ENCODE measurements at regions not wholly inside any gene's neighbourhood (a gene's known extent, or its start where the extent isn't known, plus 50 kb on each side); places are given as distances from the start of the nearest gene placed in this dataset.

DNA sequence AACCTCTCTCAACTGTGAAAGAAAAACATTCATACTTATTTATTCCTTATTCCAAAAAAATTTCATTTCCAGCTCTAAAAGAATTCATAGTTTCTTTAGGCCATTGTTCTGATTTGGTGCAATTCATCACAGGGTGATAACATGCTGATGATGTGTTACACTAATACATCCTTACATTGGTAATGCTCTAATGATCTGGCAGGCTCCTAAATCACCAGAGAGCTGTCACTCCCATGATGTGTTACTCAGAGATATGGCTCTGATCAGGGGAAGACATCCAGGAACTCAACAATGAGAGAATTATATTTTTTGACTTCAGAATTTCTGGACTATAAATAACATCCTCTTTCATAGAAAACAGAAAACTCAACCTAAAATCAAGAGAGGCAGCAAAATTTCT is 209.3 kb downstream of the CHD9NB start:
- CTCF ChIA-PET: no interaction called here
- TF ChIP-seq, protein P1, sequence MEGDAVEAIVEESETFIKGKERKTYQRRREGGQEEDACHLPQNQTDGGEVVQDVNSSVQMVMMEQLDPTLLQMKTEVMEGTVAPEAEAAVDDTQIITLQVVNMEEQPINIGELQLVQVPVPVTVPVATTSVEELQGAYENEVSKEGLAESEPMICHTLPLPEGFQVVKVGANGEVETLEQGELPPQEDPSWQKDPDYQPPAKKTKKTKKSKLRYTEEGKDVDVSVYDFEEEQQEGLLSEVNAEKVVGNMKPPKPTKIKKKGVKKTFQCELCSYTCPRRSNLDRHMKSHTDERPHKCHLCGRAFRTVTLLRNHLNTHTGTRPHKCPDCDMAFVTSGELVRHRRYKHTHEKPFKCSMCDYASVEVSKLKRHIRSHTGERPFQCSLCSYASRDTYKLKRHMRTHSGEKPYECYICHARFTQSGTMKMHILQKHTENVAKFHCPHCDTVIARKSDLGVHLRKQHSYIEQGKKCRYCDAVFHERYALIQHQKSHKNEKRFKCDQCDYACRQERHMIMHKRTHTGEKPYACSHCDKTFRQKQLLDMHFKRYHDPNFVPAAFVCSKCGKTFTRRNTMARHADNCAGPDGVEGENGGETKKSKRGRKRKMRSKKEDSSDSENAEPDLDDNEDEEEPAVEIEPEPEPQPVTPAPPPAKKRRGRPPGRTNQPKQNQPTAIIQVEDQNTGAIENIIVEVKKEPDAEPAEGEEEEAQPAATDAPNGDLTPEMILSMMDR (IDR thresholded peaks at IDR 0.05; ENCODE audit: control extremely low read depth, extremely low read depth, low read depth, missing control alignments): no peak
- POLR2A ChIA-PET: no interaction called here
- no peak for DNase-seq (ENCODE audit: extremely low spot score)

DNA sequence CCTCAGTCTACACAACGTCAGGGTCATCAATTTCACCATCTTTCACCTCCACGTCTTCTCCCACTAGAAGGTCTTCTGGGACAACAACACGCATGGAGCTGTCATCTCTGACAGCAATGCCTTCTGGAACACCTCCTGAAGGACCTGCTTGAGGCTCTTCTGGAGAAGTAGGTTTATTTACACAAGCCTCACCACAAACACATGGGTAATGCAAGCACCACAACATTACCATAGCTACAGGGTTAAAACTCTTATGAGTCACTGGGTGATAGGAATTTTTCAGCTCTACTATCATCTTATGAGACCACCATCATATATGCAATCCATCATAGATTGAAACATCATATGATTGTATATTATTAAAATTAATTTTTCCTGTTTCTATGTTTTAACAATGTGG is 215.4 kb downstream of the CHD9NB start:
- CTCF ChIA-PET: interaction anchor here (0.6 to 1.0 kb wide), 3 partner anchors 17 to 23 kb away, joined by 3 to 4 read pairs (median 3); no protein-coding TSS in a partner anchor
- no peak for DNase-seq (ENCODE audit: extremely low spot score)
- POLR2A ChIA-PET: no interaction called here

DNA sequence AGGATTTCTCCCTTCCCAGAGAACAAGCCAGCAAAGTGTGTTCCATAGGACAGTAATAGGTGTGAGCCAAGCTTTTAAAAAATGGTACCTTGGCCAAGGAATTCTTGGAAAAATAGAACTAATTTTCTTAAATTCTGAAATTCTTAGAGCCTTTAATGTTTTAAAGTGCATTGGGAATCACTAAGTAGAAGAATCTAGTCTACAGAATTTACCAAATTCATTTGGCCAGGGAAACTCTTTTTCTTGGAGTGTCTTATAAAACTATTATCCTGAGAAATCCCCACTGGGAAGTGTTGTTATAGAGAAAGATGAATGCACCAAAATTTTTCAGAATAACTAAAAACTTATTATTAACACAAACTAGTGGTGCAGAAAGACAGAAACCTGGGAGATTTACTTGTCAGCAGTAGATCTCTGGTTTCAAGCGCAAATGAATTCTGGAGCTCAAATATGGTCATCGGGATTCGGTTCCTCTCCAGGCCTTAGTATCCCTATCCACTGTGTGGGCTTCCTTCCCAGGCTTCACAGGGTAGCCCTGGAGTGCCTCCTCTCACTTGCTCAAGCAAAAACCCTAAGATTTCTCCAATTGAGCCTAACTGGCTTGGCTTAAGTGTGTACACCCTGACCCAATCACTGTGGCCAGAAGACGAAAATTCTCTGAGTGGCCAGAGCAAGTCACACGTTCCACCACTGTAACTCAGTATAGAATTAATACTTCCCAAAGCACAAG is 217.8 kb downstream of the CHD9NB start:
- POLR2A ChIA-PET: no interaction called here
- DNase-seq (ENCODE audit: extremely low spot score): no peak
- TF ChIP-seq, protein P1 (IDR thresholded peaks at IDR 0.05; ENCODE audit: control extremely low read depth, extremely low read depth, low read depth, missing control alignments): no peak
- CTCF ChIA-PET: no interaction called here

More for the DNA sequence above, 215.4 kb downstream of the CHD9NB start:
- TF ChIP-seq, protein P1 (IDR thresholded peaks at IDR 0.05; ENCODE audit: control extremely low read depth, extremely low read depth, low read depth, missing control alignments): no peak

DNA sequence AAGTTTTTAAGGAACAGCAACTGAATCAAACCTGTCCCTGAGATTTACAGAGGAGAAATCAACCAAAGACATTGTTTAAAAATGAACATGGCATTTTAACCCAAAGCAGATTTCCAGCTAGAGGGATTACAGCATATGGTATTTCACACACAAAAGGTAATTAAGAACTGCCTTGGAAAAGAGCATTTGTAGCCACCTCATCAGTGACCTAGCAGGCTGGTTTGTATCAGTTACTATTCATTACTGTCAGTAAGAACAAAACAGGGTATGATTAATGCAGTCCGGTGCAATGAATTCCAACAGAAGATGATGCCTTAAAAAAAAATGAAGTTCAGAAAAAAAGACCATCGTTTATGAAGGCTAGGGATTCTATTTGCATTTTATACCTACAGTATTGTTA is 219.9 kb downstream of the CHD9NB start:
- CTCF ChIA-PET: interaction anchor here (1.2 to 1.7 kb wide), 2 partner anchors 8 to 11 kb away, joined by 3 to 6 read pairs; no protein-coding TSS in a partner anchor
- TF ChIP-seq, protein P1 (IDR thresholded peaks at IDR 0.05; ENCODE audit: control extremely low read depth, extremely low read depth, low read depth, missing control alignments): no peak
- POLR2A ChIA-PET: no interaction called here
- DNase-seq (ENCODE audit: extremely low spot score): no peak

DNA sequence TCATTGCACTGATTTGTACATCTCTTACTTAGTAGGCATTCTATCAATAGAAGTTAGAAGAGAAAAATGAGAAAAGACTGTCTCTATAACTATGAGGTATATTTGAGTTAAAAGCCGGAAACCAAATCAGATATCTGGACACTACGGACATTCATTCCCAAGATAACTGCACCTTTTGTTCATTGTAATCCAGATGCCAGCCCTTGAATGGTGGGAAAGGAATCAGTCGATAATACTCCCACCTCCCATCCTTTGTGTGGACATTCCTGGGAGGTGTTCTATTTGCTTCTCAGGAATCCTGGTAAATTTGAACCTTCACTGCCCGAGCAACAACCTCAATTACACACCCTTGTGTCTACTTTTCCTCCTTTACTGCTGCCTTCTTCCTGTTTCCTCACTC is 225.2 kb downstream of the CHD9NB start:
- ChIA-PET CTCF (no interaction called here), POLR2A (no interaction called here)
- TF ChIP-seq, protein P1 (IDR thresholded peaks at IDR 0.05; ENCODE audit: control extremely low read depth, extremely low read depth, low read depth, missing control alignments): no peak
- no peak for DNase-seq (ENCODE audit: extremely low spot score)

DNA sequence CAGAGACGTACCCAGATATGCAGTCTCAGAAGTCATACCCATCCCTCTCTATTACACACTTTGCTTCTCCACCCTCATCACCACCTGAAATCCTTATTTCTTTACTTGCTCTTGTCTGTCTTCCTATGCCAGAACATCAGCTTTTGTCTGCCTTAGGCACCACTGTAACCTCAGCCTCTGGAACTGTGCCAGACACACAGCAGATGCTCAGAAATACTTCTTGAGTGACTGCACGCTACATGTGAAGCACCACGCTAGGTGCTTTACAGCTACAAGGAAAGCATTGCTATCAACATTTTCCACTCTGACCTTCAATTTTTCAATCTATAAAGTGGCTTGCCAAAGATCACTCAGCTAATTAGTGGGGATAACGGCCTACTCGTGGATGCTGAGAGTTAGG is 226.8 kb downstream of the CHD9NB start:
- ChIA-PET POLR2A (no interaction called here), CTCF (no interaction called here)
- TF ChIP-seq, protein P1 (IDR thresholded peaks at IDR 0.05; ENCODE audit: control extremely low read depth, extremely low read depth, low read depth, missing control alignments): no peak
- DNase-seq (ENCODE audit: extremely low spot score): no peak

Measured in GM10248 (cell line).